Lung (tissue), 11 donors: ENCODE measurements at regions not wholly inside any gene's neighbourhood (a gene's known extent, or its start where the extent isn't known, plus 50 kb on each side); places are given as distances from the start of the nearest gene placed in this dataset.

Experiments
- ATAC-seq: fragments of 200-7000 bp; cut with Tn5 transposase; one replicate; pipeline ENCODE4 v1.9.1; 2020; ENCODE audit warnings: moderate number of reproducible peaks; ENCODE audit not compliant: insufficient read depth, low FRiP score
- DNase-seq, 3 donors: peaks; one replicate each; pipeline ENCODE4 v3.0.0-alpha.2; 2013 to 2017
- H3K27ac ChIP-seq, 2 donors: one replicate each; pipeline ENCODE4 v1.5.1; 2013; ENCODE audit warnings: mild to moderate bottlenecking in 2 of 2, moderate library complexity in 2 of 2, control low read depth in 1 of 2, inconsistent platforms in 1 of 2, low read depth in 1 of 2, low read length in 1 of 2
- H3K27me3 ChIP-seq, 3 donors: one replicate each; pipeline ENCODE4 v1.5.1; 2013; ENCODE audit warnings: low read length in 2 of 3; ENCODE audit not compliant: control insufficient read depth in 3 of 3, insufficient read depth in 3 of 3
- H3K36me3 ChIP-seq, 4 donors: one replicate each; pipeline ENCODE4 v1.5.1; 2013; ENCODE audit warnings: low read length in 4 of 4, mild to moderate bottlenecking in 1 of 4, moderate library complexity in 1 of 4; ENCODE audit not compliant: control insufficient read depth in 4 of 4, insufficient read depth in 4 of 4
- H3K4me1 ChIP-seq, 5 donors: one replicate each; pipeline ENCODE4 v1.5.1; 2013; ENCODE audit warnings: low read length in 5 of 5, mild to moderate bottlenecking in 2 of 5, moderate library complexity in 1 of 5; ENCODE audit not compliant: control insufficient read depth in 5 of 5, insufficient read depth in 5 of 5
- H3K4me3 ChIP-seq: one replicate; pipeline ENCODE4 v1.5.1; 2013; ENCODE audit warnings: mild to moderate bottlenecking, control low read depth, moderate library complexity
- H3K9ac ChIP-seq, 2 donors: one replicate each; pipeline ENCODE4 v1.5.1; 2013; ENCODE audit warnings: low read length in 2 of 2, control low read depth in 1 of 2; ENCODE audit not compliant: insufficient read depth in 1 of 2
- H3K9me3 ChIP-seq, 4 donors: one replicate each; pipeline ENCODE4 v1.5.1; 2013; ENCODE audit warnings: low read length in 3 of 4, mild to moderate bottlenecking in 1 of 4, moderate library complexity in 1 of 4; ENCODE audit not compliant: control insufficient read depth in 4 of 4, insufficient read depth in 3 of 4
- WGBS, 2 donors: extraction: QIAGEN DNeasy Blood & Tissue Kit; methylation state at CpG; one replicate each; pipeline ENCODE4 v1.1.7; 2013; 5-methylcytosine and 5-hydroxymethylcytosine counted together
- TF ChIP-seq, protein P1 (sequence below): IDR thresholded peaks from 2 replicates; pipeline ENCODE4 v1.5.1; 2012; ENCODE audit warnings: mild to moderate bottlenecking; ENCODE audit errors: control extremely low read depth, extremely low read depth
- donor health status: control.
- donor health status: control.
- donor health status: Bipolar disorder and iron deficiency.
- donor health status: healthy.
- donor health status: DM: yes; HTN: yes; CAD: no.

DNA sequence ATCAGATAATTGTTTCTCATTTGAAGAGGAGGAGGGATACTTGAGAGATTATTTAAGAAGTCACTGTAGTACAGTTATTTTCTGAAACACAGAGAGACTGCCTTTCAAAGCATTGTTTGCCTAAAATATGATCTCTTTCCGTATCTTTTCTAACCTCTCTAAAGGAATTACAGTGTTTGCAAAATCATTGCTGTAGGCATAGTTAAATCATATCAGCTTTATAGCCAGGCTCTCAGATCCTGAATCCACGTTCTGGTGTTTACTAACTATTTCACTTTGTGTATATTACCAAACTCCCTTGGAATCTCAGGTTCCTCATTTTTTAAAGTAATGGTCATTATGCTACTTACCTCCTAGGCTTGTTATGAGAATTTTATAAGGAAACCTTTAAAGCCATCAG, 1151.6 kb upstream of the CDH9 start:
- WGBS, 2 donors = 35% methylated on average over 2 of the region's 2 CpGs
- DNase-seq (no peak), ATAC-seq (no peak)
- TF ChIP-seq, protein P1, sequence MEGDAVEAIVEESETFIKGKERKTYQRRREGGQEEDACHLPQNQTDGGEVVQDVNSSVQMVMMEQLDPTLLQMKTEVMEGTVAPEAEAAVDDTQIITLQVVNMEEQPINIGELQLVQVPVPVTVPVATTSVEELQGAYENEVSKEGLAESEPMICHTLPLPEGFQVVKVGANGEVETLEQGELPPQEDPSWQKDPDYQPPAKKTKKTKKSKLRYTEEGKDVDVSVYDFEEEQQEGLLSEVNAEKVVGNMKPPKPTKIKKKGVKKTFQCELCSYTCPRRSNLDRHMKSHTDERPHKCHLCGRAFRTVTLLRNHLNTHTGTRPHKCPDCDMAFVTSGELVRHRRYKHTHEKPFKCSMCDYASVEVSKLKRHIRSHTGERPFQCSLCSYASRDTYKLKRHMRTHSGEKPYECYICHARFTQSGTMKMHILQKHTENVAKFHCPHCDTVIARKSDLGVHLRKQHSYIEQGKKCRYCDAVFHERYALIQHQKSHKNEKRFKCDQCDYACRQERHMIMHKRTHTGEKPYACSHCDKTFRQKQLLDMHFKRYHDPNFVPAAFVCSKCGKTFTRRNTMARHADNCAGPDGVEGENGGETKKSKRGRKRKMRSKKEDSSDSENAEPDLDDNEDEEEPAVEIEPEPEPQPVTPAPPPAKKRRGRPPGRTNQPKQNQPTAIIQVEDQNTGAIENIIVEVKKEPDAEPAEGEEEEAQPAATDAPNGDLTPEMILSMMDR = no peak
- H3K27ac ChIP-seq = no peak overlapping the region
- no peaks in the 10 kb centered on the region for H3K4me1 ChIP-seq
- H3K36me3 ChIP-seq = no peaks in the 10 kb centered on the region
- H3K4me3 ChIP-seq = no peak overlapping the region
- no peaks in the 10 kb centered on the region for H3K9me3 ChIP-seq
- H3K27me3 ChIP-seq = no peaks in the 10 kb centered on the region
- no peak overlapping the region for H3K9ac ChIP-seq

DNA sequence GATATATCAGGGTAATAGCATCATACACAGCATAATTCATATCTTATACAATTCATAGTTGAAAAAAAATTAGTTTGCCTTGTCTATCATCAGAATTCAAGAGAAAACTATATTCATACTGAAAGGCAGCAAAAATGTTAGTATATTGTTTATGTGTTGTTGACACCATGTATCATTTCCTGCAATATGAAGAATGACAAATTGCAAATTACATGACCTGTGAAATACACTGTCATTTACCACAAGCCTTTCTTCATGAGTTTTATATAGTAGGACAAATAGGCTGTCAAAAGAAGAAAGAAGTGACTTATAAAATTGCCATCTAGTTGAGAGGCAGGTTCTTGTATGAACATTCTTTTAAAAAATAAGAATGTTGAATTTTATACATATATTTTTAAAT, 1136.3 kb upstream of the CDH9 start:
- Histone ChIP-seq H3K9me3 (no peaks in the 10 kb centered on the region), H3K27me3 (no peaks in the 10 kb centered on the region), H3K9ac (no peak overlapping the region), H3K36me3 (no peaks in the 10 kb centered on the region), H3K27ac (no peak overlapping the region), H3K4me1 (no peaks in the 10 kb centered on the region), H3K4me3 (no peak overlapping the region)
- ATAC-seq = no peak
- TF ChIP-seq, protein P1 = no peak
- no peak for DNase-seq

DNA sequence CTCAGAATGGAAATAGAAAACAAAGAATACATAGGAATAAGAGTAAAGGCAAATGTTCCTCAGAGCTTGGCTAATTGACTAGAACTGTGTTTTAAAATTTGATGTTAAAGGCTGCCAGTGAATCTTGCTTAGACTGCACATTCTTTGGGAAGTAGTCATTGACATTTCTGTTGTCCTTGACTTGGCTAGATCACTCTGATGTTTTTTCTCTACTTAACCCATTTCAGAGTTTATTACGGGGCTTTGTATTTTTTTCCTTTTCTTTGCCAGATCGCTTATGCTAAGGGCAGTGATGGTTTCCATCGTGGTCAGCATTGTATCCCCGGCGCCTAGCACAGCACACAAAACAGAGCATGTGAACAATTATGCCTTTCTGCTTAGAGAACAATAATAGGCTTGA, 1126.7 kb upstream of the CDH9 start:
- H3K27me3 ChIP-seq = no peaks in the 10 kb centered on the region
- H3K9me3 ChIP-seq = peaks cover 0 to 2% (median 0%) of the 10 kb centered on the region in 4 donors
- no peak overlapping the region for H3K9ac ChIP-seq
- H3K4me3 ChIP-seq = no peak overlapping the region
- WGBS, 2 donors = 71 to 80% methylated on average over 5 of the region's 5 CpGs
- TF ChIP-seq, protein P1 = no peak
- no peaks in the 10 kb centered on the region for H3K36me3 ChIP-seq
- DNase-seq (peak in 2 of 3 donors; percentile 56 to 57), ATAC-seq (no peak)
- H3K4me1 ChIP-seq = no peaks in the 10 kb centered on the region
- H3K27ac ChIP-seq = no peak overlapping the region

DNA sequence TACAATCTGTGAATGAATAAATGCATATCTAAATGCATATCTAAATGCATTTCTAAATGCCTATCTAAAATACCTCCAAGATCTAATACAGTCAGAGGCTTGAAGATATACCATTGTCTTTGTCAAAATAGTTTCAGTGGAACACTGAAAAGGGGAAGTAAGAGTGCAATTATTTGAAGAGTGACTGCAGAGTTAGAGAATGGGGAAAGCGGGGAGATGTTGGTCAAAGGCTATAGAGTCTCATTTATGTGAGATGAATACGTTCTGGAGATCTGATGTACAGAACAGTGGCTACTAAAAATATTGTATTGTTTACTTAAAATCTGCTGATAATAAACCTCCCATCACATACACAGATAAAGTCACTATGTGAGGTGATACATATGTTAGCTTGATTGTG, 1126.2 kb upstream of the CDH9 start:
- TF ChIP-seq, protein P1 = no peak
- no peak for ATAC-seq

More for the DNA sequence above, 1126.2 kb upstream of the CDH9 start:
- H3K4me3 ChIP-seq = no peak overlapping the region
- no peak overlapping the region for H3K9ac ChIP-seq
- no peaks in the 10 kb centered on the region for H3K4me1 ChIP-seq
- DNase-seq = no peak
- peaks cover 0 to 2% (median 0%) of the 10 kb centered on the region in 4 donors for H3K9me3 ChIP-seq
- H3K27ac ChIP-seq = no peak overlapping the region
- no peaks in the 10 kb centered on the region for H3K36me3 ChIP-seq
- WGBS, 2 donors = 79 to 80% methylated on average over 2 of the region's 2 CpGs
- no peaks in the 10 kb centered on the region for H3K27me3 ChIP-seq
